Loucy (cell line): ENCODE measurements at regions not wholly inside any gene's neighbourhood (a gene's known extent, or its start where the extent isn't known, plus 50 kb on each side); places are given as distances from the start of the nearest gene placed in this dataset.

ENCODE experiments used
- H2AFZ ChIP-seq: fragments of 200-600 bp; sonication (generic); 2 replicates; pipeline ENCODE4 v1.6.0; 2016; ENCODE audit warnings: antibody characterized with exemption, mild to moderate bottlenecking, low read length, moderate library complexity
- H3F3A ChIP-seq: fragments of 200-600 bp; 2 replicates; pipeline ENCODE4 v1.6.0; 2016; ENCODE audit warnings: antibody characterized with exemption, low read depth, mild to moderate bottlenecking
- H3K27me3 ChIP-seq: fragments of 200-600 bp; sonication (generic); 2 replicates; pipeline ENCODE4 v1.6.1; 2014; ENCODE audit warnings: low read length, mild to moderate bottlenecking; ENCODE audit not compliant: insufficient read depth, poor library complexity, severe bottlenecking
- H3K36me3 ChIP-seq: fragments of 200-600 bp; sonication (generic); 2 replicates; pipeline ENCODE4 v1.6.1; 2016; ENCODE audit warnings: low read length; ENCODE audit not compliant: insufficient read depth
- H3K4me1 ChIP-seq: fragments of 200-600 bp; sonication (generic); 2 replicates; pipeline ENCODE4 v1.5.1; 2014; ENCODE audit warnings: low read length, mild to moderate bottlenecking; ENCODE audit not compliant: insufficient read depth, poor library complexity, severe bottlenecking
- H3K4me2 ChIP-seq: fragments of 200-600 bp; sonication (generic); 2 replicates; pipeline ENCODE4 v1.6.0; 2014; ENCODE audit warnings: antibody characterized with exemption, low read length, low read depth, mild to moderate bottlenecking; ENCODE audit not compliant: poor library complexity, severe bottlenecking
- H3K4me3 ChIP-seq: fragments of 200-600 bp; sonication (generic); 2 replicates; pipeline ENCODE4 v1.5.1; 2014; ENCODE audit warnings: low read length, mild to moderate bottlenecking, mixed read lengths; ENCODE audit not compliant: poor library complexity, severe bottlenecking
- H3K79me2 ChIP-seq: fragments of 200-600 bp; sonication (generic); 2 replicates; pipeline ENCODE4 v1.6.1; 2014; ENCODE audit warnings: low read length; ENCODE audit not compliant: insufficient read depth
- H3K9ac ChIP-seq: fragments of 200-600 bp; sonication (generic); 2 replicates; pipeline ENCODE4 v1.6.0; 2014; ENCODE audit warnings: mild to moderate bottlenecking, low read depth, low read length, moderate library complexity; ENCODE audit not compliant: poor library complexity, severe bottlenecking
- H3K9me2 ChIP-seq: fragments of 200-600 bp; sonication (generic); replicated peaks from 2 replicates; pipeline ENCODE4 v1.6.1; 2016; ENCODE audit warnings: low read depth, low read length, mixed read lengths
- H3K9me3 ChIP-seq: fragments of 200-600 bp; sonication (generic); 2 replicates; pipeline ENCODE4 v1.6.1; 2014; ENCODE audit warnings: mild to moderate bottlenecking, antibody characterized with exemption, low read length, low read depth; ENCODE audit not compliant: insufficient read depth
- H4K20me1 ChIP-seq: fragments of 200-600 bp; sonication (generic); 2 replicates; pipeline ENCODE4 v1.6.0; 2014; ENCODE audit warnings: antibody characterized with exemption, low read length, mild to moderate bottlenecking; ENCODE audit not compliant: insufficient read depth, poor library complexity, severe bottlenecking
- CTCF ChIP-seq: fragments of 200-600 bp; sonication (generic); conservative IDR thresholded peaks from 2 replicates; pipeline ENCODE4 v1.5.1; 2014; ENCODE audit warnings: mild to moderate bottlenecking, antibody characterized with exemption, low read length
- EZH2phosphoT487 ChIP-seq: fragments of 200-600 bp; IDR thresholded peaks from 2 replicates; pipeline ENCODE4 v1.6.1; 2018; ENCODE audit warnings: antibody characterized with exemption, mild to moderate bottlenecking, moderate library complexity, borderline replicate concordance

GRCh38 chr9:1535051-1535450 lies 480.1 kb upstream of the SMARCA2 start:
- no peaks in the 10 kb centered on the region for H3K4me1 ChIP-seq
- TF ChIP-seq CTCF (no peak), EZH2phosphoT487 (no peak)
- H3F3A ChIP-seq = no peaks in the 10 kb centered on the region
- no peak overlapping the region for H3K9ac ChIP-seq
- H3K9me2 ChIP-seq = no peaks in the 10 kb centered on the region
- no peaks in the 10 kb centered on the region for H3K36me3 ChIP-seq
- no peak overlapping the region for H2AFZ ChIP-seq
- no peaks in the 10 kb centered on the region for H3K27me3 ChIP-seq
- H4K20me1 ChIP-seq = no peaks in the 10 kb centered on the region
- no peak overlapping the region for H3K4me2 ChIP-seq
- no peaks in the 10 kb centered on the region for H3K9me3 ChIP-seq
- H3K4me3 ChIP-seq = no peak overlapping the region
- H3K79me2 ChIP-seq = no peaks in the 10 kb centered on the region

GRCh38 chr9:1535599-1535998 lies 479.5 kb upstream of the SMARCA2 start:
- H3K9ac ChIP-seq = no peak overlapping the region
- H3F3A ChIP-seq = no peaks in the 10 kb centered on the region
- H3K4me3 ChIP-seq = no peak overlapping the region
- H3K79me2 ChIP-seq = no peaks in the 10 kb centered on the region
- no peaks in the 10 kb centered on the region for H3K9me3 ChIP-seq
- H3K4me1 ChIP-seq = no peaks in the 10 kb centered on the region
- no peak overlapping the region for H2AFZ ChIP-seq
- no peaks in the 10 kb centered on the region for H3K27me3 ChIP-seq
- no peaks in the 10 kb centered on the region for H3K36me3 ChIP-seq
- H3K4me2 ChIP-seq = no peak overlapping the region
- H4K20me1 ChIP-seq = no peaks in the 10 kb centered on the region
- H3K9me2 ChIP-seq = no peaks in the 10 kb centered on the region
- TF ChIP-seq CTCF (no peak), EZH2phosphoT487 (no peak)

GRCh38 chr9:1536522-1537170 lies 478.5 kb upstream of the SMARCA2 start:
- Histone ChIP-seq H3K36me3 (no peaks in the 10 kb centered on the region), H3K79me2 (no peaks in the 10 kb centered on the region), H3K4me3 (no peak overlapping the region), H3K4me2 (no peak overlapping the region), H3K9ac (no peak overlapping the region), H3K9me2 (no peaks in the 10 kb centered on the region), H3F3A (no peaks in the 10 kb centered on the region), H4K20me1 (no peaks in the 10 kb centered on the region), H3K27me3 (no peaks in the 10 kb centered on the region), H2AFZ (no peak overlapping the region), H3K4me1 (no peaks in the 10 kb centered on the region), H3K9me3 (no peaks in the 10 kb centered on the region)
- no peak for TF ChIP-seq EZH2phosphoT487
- TF ChIP-seq CTCF = no peak
